HG03558 (cell line): ENCODE measurements at regions not wholly inside any gene's neighbourhood (a gene's known extent, or its start where the extent isn't known, plus 50 kb on each side); places are given as distances from the start of the nearest gene placed in this dataset.
"Not testable (repeated sequence)": the region's sequence is repeated elsewhere in the genome, so short reads cannot be mapped to it uniquely, and the experiment has no call there.

Source experiments
- ATAC-seq: cut with Tn5 transposase; IDR thresholded peaks from one replicate; pipeline ENCODE4 v1.9.1; 2021; ENCODE audit warnings: moderate number of reproducible peaks; ENCODE audit not compliant: unreplicated experiment; ENCODE audit errors: extremely low read depth

- no peak for ATAC-seq
These were observed 186.4 kb downstream of the WNT5A start for GRCh38 chr3:55300701-55301100.

GRCh38 chr3:55297706-55298105, 189.4 kb downstream of the WNT5A start:
- ATAC-seq = no peak

- ATAC-seq = no peak
These were observed 189.9 kb downstream of the WNT5A start for GRCh38 chr3:55297245-55297644.

- ATAC-seq = no peak
These were observed 190.3 kb downstream of the WNT5A start for GRCh38 chr3:55296791-55297190.

- no peak for ATAC-seq
These were observed 191.1 kb downstream of the WNT5A start for GRCh38 chr3:55296030-55296429.

- ATAC-seq = no peak
These were observed 192.5 kb downstream of the WNT5A start for GRCh38 chr3:55294557-55294956.

GRCh38 chr3:55292360-55292759, 194.7 kb downstream of the WNT5A start:
- no peak for ATAC-seq

- ATAC-seq = no peak
These were observed 198.4 kb downstream of the WNT5A start for GRCh38 chr3:55288657-55289056.

- no peak for ATAC-seq
These were observed 200.4 kb downstream of the WNT5A start for GRCh38 chr3:55286693-55287092.

GRCh38 chr3:55285156-55285555, 201.9 kb downstream of the WNT5A start:
- no peak for ATAC-seq

- ATAC-seq = no peak
These were observed 203.6 kb downstream of the WNT5A start for GRCh38 chr3:55283441-55283925.

- no peak for ATAC-seq
These were observed 204.1 kb downstream of the WNT5A start for GRCh38 chr3:55282994-55283393.

- ATAC-seq = no peak
These were observed 215.0 kb downstream of the WNT5A start for GRCh38 chr3:55272031-55272645.

GRCh38 chr3:55271549-55271948, 215.6 kb downstream of the WNT5A start:
- no peak for ATAC-seq

GRCh38 chr3:55270976-55271375, 216.1 kb downstream of the WNT5A start:
- ATAC-seq = no peak

GRCh38 chr3:55269636-55270035, 217.5 kb downstream of the WNT5A start:
- ATAC-seq = no peak

- no peak for ATAC-seq
These were observed 218.0 kb downstream of the WNT5A start for GRCh38 chr3:55269096-55269495.

GRCh38 chr3:55267206-55267930, 219.7 kb downstream of the WNT5A start:
- no peak for ATAC-seq

GRCh38 chr3:55264919-55265318, 222.2 kb downstream of the WNT5A start:
- no peak for ATAC-seq

GRCh38 chr3:55252921-55253320, 234.2 kb downstream of the WNT5A start:
- ATAC-seq = no peak

GRCh38 chr3:55249156-55249555, 237.9 kb downstream of the WNT5A start:
- not testable (repeated sequence) for ATAC-seq

GRCh38 chr3:55247666-55248065, 239.4 kb downstream of the WNT5A start:
- no peak for ATAC-seq
